Adipocyte (in vitro differentiated cells): ENCODE measurements at regions not wholly inside any gene's neighbourhood (a gene's known extent, or its start where the extent isn't known, plus 50 kb on each side); places are given as distances from the start of the nearest gene placed in this dataset.

Experiments used
- DNase-seq: peaks from one replicate; pipeline ENCODE4 v3.0.0-alpha.2; 2015; ENCODE audit warnings: low read depth
- H3K27me3 ChIP-seq: replicated peaks from 2 replicates; pipeline ENCODE4 v1.7.0; 2013; ENCODE audit warnings: mild to moderate bottlenecking, low read length, moderate library complexity; ENCODE audit not compliant: control insufficient read depth, insufficient read depth
- H3K36me3 ChIP-seq: 2 replicates; pipeline ENCODE4 v1.7.0; 2013; ENCODE audit warnings: low read length, mild to moderate bottlenecking, moderate library complexity; ENCODE audit not compliant: control insufficient read depth, insufficient read depth, severe bottlenecking
- H3K4me1 ChIP-seq: 2 replicates; pipeline ENCODE4 v1.7.0; 2013; ENCODE audit warnings: mild to moderate bottlenecking, low read length, moderate library complexity; ENCODE audit not compliant: control insufficient read depth, insufficient read depth
- H3K4me3 ChIP-seq: 2 replicates; pipeline ENCODE4 v1.7.0; 2013; ENCODE audit warnings: mild to moderate bottlenecking, low read length, moderate library complexity
- H3K9ac ChIP-seq: 2 replicates; pipeline ENCODE4 v1.7.0; 2013; ENCODE audit warnings: mild to moderate bottlenecking, low read length, moderate library complexity
- H3K9me3 ChIP-seq: 2 replicates; pipeline ENCODE4 v1.7.0; 2013; ENCODE audit warnings: mild to moderate bottlenecking, low read length, moderate library complexity; ENCODE audit not compliant: control insufficient read depth

- H3K9ac ChIP-seq: no peak overlapping the region
- H3K9me3 ChIP-seq: no peaks in the 10 kb centered on the region
- no peak for DNase-seq
- peaks cover 17% of the 10 kb centered on the region for H3K4me1 ChIP-seq
- H3K4me3 ChIP-seq: no peak overlapping the region
- no peaks in the 10 kb centered on the region for H3K36me3 ChIP-seq
- peaks cover 4% of the 10 kb centered on the region for H3K27me3 ChIP-seq
Observed at GRCh38 chr2:71788601-71789240, 335.4 kb downstream of the DYSF start.

GRCh38 chr2:71788186-71788525 is 334.8 kb downstream of the DYSF start:
- peaks cover 12% of the 10 kb centered on the region for H3K4me1 ChIP-seq
- H3K27me3 ChIP-seq: peaks cover 4% of the 10 kb centered on the region
- H3K36me3 ChIP-seq: no peaks in the 10 kb centered on the region
- no peaks in the 10 kb centered on the region for H3K9me3 ChIP-seq
- H3K9ac ChIP-seq: no peak overlapping the region
- peak; percentile 12 for DNase-seq
- H3K4me3 ChIP-seq: no peak overlapping the region

DNA sequence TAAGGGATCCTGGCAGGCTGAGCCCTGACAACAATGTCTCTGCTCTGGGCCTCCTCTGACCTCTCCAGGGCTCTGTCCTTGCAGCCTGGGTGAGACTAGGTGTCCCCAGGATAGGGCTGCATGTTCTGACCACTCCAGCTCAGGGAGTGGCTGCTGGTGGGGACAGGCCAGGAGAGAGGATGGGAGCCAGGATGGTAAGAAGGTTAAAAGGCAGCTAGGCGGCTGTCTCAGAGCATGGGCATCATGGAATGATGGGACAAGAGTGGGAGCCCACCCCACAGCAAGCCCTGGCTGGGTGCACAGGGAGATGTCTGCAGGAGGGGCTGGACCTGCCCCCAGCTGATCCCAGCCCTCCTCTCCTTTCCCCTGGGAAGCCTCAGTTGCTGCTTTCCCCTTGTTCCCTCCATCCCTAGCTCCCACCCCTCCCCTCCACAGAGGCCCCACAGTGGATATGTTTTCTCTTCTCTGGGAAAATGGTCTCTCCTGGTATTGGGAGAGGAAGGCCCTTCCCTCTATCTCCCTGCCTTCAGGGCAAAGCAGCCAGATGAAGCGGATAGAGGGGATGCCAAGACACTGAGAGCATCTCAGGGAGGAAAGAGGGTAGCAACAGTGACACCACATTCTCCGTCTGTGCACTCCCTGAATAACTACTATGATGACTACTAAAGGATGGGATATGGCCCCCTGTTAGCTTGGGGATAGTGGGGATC is 334.3 kb downstream of the DYSF start:
- DNase-seq: peak; percentile 18
- no peaks in the 10 kb centered on the region for H3K36me3 ChIP-seq

GRCh38 chr2:71787108-71787415 is 333.7 kb downstream of the DYSF start:
- Histone ChIP-seq H3K9ac (no peak overlapping the region), H3K27me3 (peaks cover 6% of the 10 kb centered on the region), H3K4me1 (peaks cover 9% of the 10 kb centered on the region), H3K9me3 (no peaks in the 10 kb centered on the region), H3K4me3 (no peak overlapping the region), H3K36me3 (no peaks in the 10 kb centered on the region)
- no peak for DNase-seq

More for the DNA sequence above, 334.3 kb downstream of the DYSF start:
- Histone ChIP-seq H3K9me3 (no peaks in the 10 kb centered on the region), H3K27me3 (peaks cover 4% of the 10 kb centered on the region), H3K4me1 (peaks cover 9% of the 10 kb centered on the region), H3K9ac (no peak overlapping the region), H3K4me3 (no peak overlapping the region)

- Histone ChIP-seq H3K36me3 (no peaks in the 10 kb centered on the region), H3K9ac (no peak overlapping the region), H3K9me3 (no peaks in the 10 kb centered on the region), H3K27me3 (peaks cover 11% of the 10 kb centered on the region), H3K4me3 (no peak overlapping the region), H3K4me1 (peaks cover 9% of the 10 kb centered on the region)
- DNase-seq: no peak
Observed at GRCh38 chr2:71786291-71787107, 333.1 kb downstream of the DYSF start.

- peaks cover 18% of the 10 kb centered on the region for H3K27me3 ChIP-seq
- no peak overlapping the region for H3K4me3 ChIP-seq
- H3K4me1 ChIP-seq: peaks cover 9% of the 10 kb centered on the region
- no peak for DNase-seq
- H3K9ac ChIP-seq: no peak overlapping the region
- no peaks in the 10 kb centered on the region for H3K36me3 ChIP-seq
- H3K9me3 ChIP-seq: no peaks in the 10 kb centered on the region
Observed at GRCh38 chr2:71785516-71785981, 332.2 kb downstream of the DYSF start.

DNA sequence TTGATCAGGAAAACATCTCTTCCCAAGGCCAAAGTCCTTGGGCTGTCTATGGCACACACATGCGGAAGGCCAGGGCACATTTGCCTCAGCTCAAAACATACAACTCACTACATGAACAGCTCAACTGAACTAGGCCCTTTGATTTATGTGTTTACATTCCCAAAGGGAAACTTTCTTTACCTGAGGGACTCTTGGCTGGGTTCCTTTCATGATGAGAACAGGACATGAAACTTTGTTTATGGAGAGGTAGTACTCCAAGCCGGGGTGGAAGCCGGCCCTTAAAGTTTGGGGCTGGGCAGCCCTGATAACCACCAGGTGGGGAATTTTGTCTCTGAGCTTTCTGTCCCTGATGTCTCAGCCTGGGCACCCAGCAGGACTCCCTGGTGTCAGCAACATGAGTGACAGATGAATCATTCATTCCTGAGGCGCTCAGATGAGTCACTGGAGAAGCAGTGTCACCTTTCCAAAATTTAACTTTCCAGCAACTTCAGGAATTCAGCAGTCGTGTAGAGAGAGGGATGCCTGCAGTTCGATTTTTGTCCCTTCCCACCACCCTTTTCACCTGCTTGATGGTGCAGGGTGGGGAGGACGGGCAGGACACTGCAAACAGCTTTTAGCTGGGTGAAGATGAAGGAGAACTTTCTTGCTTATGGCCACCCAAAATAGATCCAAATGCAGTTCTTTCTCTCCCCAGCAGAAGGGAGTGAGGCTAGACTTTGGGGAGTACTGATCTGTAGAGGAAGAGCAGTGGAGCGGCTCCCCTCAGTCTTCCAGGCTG is 331.6 kb downstream of the DYSF start:
- H3K4me3 ChIP-seq: no peak overlapping the region
- H3K9ac ChIP-seq: no peak overlapping the region
- no peaks in the 10 kb centered on the region for H3K9me3 ChIP-seq
- peak; percentile 69 for DNase-seq
- H3K36me3 ChIP-seq: no peaks in the 10 kb centered on the region
- peaks cover 9% of the 10 kb centered on the region for H3K4me1 ChIP-seq
- H3K27me3 ChIP-seq: peaks cover 18% of the 10 kb centered on the region

GRCh38 chr2:71783815-71784214 is 330.5 kb downstream of the DYSF start:
- Histone ChIP-seq H3K4me3 (no peak overlapping the region), H3K9ac (no peak overlapping the region), H3K36me3 (no peaks in the 10 kb centered on the region), H3K9me3 (no peaks in the 10 kb centered on the region), H3K4me1 (peaks cover 15% of the 10 kb centered on the region), H3K27me3 (peaks cover 18% of the 10 kb centered on the region)
- DNase-seq: no peak

DNA sequence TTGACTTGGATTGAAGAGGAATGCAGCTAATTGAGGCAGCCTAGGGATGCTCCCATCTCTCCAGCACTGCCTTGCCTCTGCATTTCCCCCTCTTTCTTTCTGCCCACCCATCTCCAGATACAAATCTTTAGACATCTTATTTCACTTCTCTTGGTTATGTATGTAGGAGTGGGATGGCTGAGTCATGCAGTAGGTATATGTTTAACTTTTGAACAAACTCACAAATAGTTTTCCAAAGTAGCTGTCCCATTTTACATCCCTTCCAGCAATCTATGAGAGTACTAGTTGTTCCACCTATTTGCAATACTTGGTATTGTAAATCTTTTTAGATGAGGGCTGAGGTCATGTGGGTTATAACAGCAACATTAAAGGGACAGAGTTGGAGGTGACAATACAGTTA is 329.9 kb downstream of the DYSF start:
- H3K27me3 ChIP-seq: peaks cover 18% of the 10 kb centered on the region
- no peak overlapping the region for H3K4me3 ChIP-seq
- no peaks in the 10 kb centered on the region for H3K36me3 ChIP-seq
- H3K9me3 ChIP-seq: no peaks in the 10 kb centered on the region
- peak; percentile 50 for DNase-seq
- no peak overlapping the region for H3K9ac ChIP-seq
- H3K4me1 ChIP-seq: peaks cover 15% of the 10 kb centered on the region

- no peak for DNase-seq
- Histone ChIP-seq H3K27me3 (peaks cover 14% of the 10 kb centered on the region), H3K4me1 (peaks cover 15% of the 10 kb centered on the region), H3K36me3 (no peaks in the 10 kb centered on the region), H3K4me3 (no peak overlapping the region), H3K9me3 (no peaks in the 10 kb centered on the region), H3K9ac (no peak overlapping the region)
Observed at GRCh38 chr2:71782323-71782722, 329.0 kb downstream of the DYSF start.
